DND-41 (cell line): ENCODE measurements at regions not wholly inside any gene's neighbourhood (a gene's known extent, or its start where the extent isn't known, plus 50 kb on each side); places are given as distances from the start of the nearest gene placed in this dataset.

Experiments
- EZH2 ChIP-seq: IDR thresholded peaks from 3 replicates; pipeline ENCODE4 v1.6.1; 2012; ENCODE audit warnings: borderline replicate concordance, low read depth, mild to moderate bottlenecking, moderate library complexity, low read length, inconsistent platforms; ENCODE audit not compliant: severe bottlenecking
- TF ChIP-seq, protein P1 (sequence below): IDR thresholded peaks from 2 replicates; pipeline ENCODE4 v1.5.1; 2012; ENCODE audit warnings: borderline replicate concordance, low read length, moderate library complexity, mild to moderate bottlenecking; ENCODE audit not compliant: poor library complexity, severe bottlenecking; ENCODE audit errors: extremely low read depth

DNA sequence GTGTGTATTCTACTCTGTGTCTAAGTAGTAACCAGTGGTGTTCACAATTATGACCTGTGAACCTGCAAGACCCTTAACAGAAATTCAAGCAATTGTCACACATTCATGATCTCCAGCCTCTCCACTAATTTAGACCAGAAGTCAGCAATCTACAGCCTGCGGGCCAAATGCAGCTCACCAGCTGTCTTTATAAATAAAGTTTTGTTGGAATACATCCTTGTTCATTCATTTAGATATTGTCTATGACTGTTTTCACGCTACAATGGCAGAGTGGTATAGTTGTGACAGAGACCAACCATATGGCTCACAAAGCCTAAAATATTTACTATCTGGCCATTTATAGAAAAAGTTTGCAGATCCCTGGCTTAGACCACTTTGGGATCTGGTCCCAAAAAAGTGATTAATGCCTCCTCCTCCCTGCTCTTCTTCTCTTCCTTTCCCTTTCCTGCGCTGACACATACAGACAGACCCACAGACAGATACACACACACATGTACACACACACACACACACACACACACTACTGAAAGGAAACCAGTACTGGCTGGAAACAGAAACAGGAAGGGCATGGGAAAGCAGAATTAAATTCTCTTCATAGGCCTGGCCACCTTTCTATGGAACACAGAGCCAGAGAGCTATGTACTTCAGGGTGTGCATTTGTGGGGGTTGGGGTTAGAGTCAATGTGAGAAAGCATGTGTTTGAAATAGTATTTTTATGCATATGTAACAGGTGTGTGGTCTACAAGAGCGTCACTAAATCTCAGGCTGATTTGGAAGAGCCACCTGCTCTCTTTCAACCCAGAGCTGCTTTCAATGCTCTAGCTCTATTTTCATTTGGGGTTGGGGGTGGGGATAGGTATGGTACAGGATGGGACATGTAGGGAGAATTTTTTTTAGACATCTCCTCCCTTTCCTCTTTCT lies 49.7 kb upstream of the TMEM164 start:
- TF ChIP-seq, protein P1, sequence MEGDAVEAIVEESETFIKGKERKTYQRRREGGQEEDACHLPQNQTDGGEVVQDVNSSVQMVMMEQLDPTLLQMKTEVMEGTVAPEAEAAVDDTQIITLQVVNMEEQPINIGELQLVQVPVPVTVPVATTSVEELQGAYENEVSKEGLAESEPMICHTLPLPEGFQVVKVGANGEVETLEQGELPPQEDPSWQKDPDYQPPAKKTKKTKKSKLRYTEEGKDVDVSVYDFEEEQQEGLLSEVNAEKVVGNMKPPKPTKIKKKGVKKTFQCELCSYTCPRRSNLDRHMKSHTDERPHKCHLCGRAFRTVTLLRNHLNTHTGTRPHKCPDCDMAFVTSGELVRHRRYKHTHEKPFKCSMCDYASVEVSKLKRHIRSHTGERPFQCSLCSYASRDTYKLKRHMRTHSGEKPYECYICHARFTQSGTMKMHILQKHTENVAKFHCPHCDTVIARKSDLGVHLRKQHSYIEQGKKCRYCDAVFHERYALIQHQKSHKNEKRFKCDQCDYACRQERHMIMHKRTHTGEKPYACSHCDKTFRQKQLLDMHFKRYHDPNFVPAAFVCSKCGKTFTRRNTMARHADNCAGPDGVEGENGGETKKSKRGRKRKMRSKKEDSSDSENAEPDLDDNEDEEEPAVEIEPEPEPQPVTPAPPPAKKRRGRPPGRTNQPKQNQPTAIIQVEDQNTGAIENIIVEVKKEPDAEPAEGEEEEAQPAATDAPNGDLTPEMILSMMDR = no peak
- TF ChIP-seq EZH2 = no peak
